ENCODE measurements at regions not wholly inside any gene's neighbourhood (a gene's known extent, or its start where the extent isn't known, plus 50 kb on each side); places are given as distances from the start of the nearest gene placed in this dataset.

GRCh38 chr10:25076506-25077177 lies 60.2 kb downstream of the THNSL1 start:
- CTCF ChIA-PET, result interaction anchor here (0.8 to 2.2 kb wide), 8 partner anchors 10 to 459 kb away, joined by 3 to 7 read pairs (median 4); no protein-coding TSS in a partner anchor
- POLR2A ChIA-PET, result no interaction called here
- no peak for TF ChIP-seq EHF (CRISPR knock-in tag; IDR thresholded peaks at IDR 0.05)
- TF ChIP-seq NPAS2 (CRISPR knock-in tag; IDR thresholded peaks at IDR 0.05; ENCODE audit: borderline replicate concordance), result no peak
- no peak for TF ChIP-seq FOSB (CRISPR knock-in tag; IDR thresholded peaks at IDR 0.05)
- TF ChIP-seq RCOR1 (IDR thresholded peaks at IDR 0.05; ENCODE audit: low read depth, low read length), result no peak
- TF ChIP-seq, protein P1, sequence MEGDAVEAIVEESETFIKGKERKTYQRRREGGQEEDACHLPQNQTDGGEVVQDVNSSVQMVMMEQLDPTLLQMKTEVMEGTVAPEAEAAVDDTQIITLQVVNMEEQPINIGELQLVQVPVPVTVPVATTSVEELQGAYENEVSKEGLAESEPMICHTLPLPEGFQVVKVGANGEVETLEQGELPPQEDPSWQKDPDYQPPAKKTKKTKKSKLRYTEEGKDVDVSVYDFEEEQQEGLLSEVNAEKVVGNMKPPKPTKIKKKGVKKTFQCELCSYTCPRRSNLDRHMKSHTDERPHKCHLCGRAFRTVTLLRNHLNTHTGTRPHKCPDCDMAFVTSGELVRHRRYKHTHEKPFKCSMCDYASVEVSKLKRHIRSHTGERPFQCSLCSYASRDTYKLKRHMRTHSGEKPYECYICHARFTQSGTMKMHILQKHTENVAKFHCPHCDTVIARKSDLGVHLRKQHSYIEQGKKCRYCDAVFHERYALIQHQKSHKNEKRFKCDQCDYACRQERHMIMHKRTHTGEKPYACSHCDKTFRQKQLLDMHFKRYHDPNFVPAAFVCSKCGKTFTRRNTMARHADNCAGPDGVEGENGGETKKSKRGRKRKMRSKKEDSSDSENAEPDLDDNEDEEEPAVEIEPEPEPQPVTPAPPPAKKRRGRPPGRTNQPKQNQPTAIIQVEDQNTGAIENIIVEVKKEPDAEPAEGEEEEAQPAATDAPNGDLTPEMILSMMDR (IDR thresholded peaks at IDR 0.05), result no peak
- no peak for TF ChIP-seq RNF2 (IDR thresholded peaks at IDR 0.05; ENCODE audit: borderline replicate concordance, low read depth)
- TF ChIP-seq HOXB13 (CRISPR knock-in tag; IDR thresholded peaks at IDR 0.05; ENCODE audit: low read depth), result no peak
- TF ChIP-seq SREBF2 (IDR thresholded peaks at IDR 0.05), result no peak
- TF ChIP-seq HEYL (CRISPR knock-in tag; IDR thresholded peaks at IDR 0.05), result no peak
- TF ChIP-seq CHD4 (IDR thresholded peaks at IDR 0.05; ENCODE audit: borderline replicate concordance), result no peak
- no peak for TF ChIP-seq KDM5A (IDR thresholded peaks at IDR 0.05)
- no peak for TF ChIP-seq JUNB (IDR thresholded peaks at IDR 0.05)
- no peak for TF ChIP-seq MAZ (IDR thresholded peaks at IDR 0.05; ENCODE audit: borderline replicate concordance, low read depth, low read length)
- TF ChIP-seq GATA3 (IDR thresholded peaks at IDR 0.05; ENCODE audit: borderline replicate concordance), result no peak
- TF ChIP-seq JUN (IDR thresholded peaks at IDR 0.05), result no peak
- no peak overlapping the region for H3K4me3 ChIP-seq
- WGBS (ENCODE audit: missing lambda C conversion rate), result 76% methylated on average over 9 of the region's 9 CpGs
- peak overlapping the region; percentile 26 to 52; a peak in 4 of 6 replicates for H3K27ac ChIP-seq
- H3K9me3 ChIP-seq, result no peaks in the 10 kb centered on the region
- FAIRE-seq (no peak), ATAC-seq (no peak), DNase-seq (ENCODE audit: low read depth in 1 of 2, low spot score in 1 of 2) (no peak)
- no peak overlapping the region; the same call in 2 of the 3 replicates for H3K4me2 ChIP-seq
- peaks cover 38% of the 10 kb centered on the region for H3K4me1 ChIP-seq

DNA sequence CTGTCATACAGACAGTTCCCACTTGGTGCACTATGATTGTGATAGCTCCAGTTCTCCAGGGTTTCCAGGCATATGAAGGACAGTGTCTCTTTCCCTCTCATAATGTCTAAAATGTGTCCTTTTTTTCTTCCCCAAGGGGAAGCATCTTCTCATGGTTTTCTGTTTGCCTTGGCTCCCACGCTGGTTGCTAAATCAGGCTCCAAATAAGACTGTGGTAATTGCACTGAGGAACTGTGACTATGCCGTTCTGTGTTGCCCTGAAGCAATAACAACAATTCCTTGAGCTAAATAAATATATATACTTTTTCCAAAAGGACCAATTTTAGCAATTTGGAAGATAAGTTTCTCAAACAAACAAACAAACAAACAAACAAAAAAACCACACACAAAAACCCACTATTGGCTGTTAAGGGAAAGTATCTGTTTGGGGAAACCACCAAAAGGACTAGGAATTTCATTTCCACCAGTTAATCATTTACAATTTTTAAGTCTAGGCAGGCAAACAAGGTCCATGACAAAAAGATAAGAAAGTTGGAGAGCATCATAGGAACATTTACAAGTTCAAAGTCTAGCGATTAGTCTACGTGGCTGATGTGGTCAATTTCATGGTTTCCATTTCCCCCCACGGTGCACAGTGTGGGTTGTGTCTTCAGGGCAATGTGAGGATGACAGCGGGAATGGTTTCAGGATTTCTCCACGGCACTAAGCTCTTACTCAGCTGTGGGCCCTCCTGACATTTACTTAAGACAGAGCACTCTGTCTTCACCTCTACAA lies 62.4 kb downstream of the THNSL1 start:
- CTCF ChIA-PET, result interaction anchor here (0.5 to 3.9 kb wide), 7 partner anchors 16 to 476 kb away, joined by 3 to 23 read pairs (median 3); no protein-coding TSS in a partner anchor
- peaks cover 43% of the 10 kb centered on the region for H3K4me1 ChIP-seq
- H3K9me3 ChIP-seq, result no peaks in the 10 kb centered on the region
- H3K27ac ChIP-seq, result peak overlapping the region; percentile 66 to 69
- 9% methylated on average over 7 of the region's 7 CpGs for WGBS (ENCODE audit: missing lambda C conversion rate)
- peak overlapping the region; percentile 78 for H3K4me2 ChIP-seq
- ATAC-seq (peak in 1 of 2 experiments; percentile 48; a peak in 3 of 6 replicates), DNase-seq (ENCODE audit: low read depth in 1 of 2, low spot score in 1 of 2) (peak in 1 of 2 experiments; percentile 42), FAIRE-seq (no peak)
- TF ChIP-seq RAD21 (conservative IDR thresholded peaks at IDR 0.05 in 1 of 2, IDR thresholded peaks at IDR 0.05 in 1 of 2) (0 out of 5 replicates have a peak, but pooled peaks of 1 of the 2 experiments have one; percentile 10), KDM5A (IDR thresholded peaks at IDR 0.05) (no peak)
- POLR2A ChIA-PET, result interaction anchor here (1.3 kb wide), 1 partner anchor 62 kb away, joined by 3 read pairs; the partner anchor contains the start of genes ENKUR and THNSL1
- 0 out of 3 replicates have a peak overlapping the region, but pooled peaks have one; percentile 1 for H3K4me3 ChIP-seq

- WGBS (ENCODE audit: missing lambda C conversion rate), result 10% methylated on average over 9 of the region's 9 CpGs
- Histone ChIP-seq H3K4me2 (peak overlapping the region; percentile 33; the same call in 2 of the 3 replicates), H3K4me3 (no peak overlapping the region), H3K4me1 (peaks cover 53% of the 10 kb centered on the region), H3K9me3 (no peaks in the 10 kb centered on the region), H3K27ac (peak overlapping the region; percentile 48 to 69; a peak in 4 of 6 replicates)
- FAIRE-seq, result peak; percentile 39
- peak; percentile 79 to 86 for DNase-seq (ENCODE audit: low read depth in 1 of 2, low spot score in 1 of 2)
- ChIA-PET CTCF (interaction anchor here (0.5 to 5.2 kb wide), 70 partner anchors 9 to 1383 kb away, joined by 3 to 67 read pairs (median 4); partner anchors contain the start of genes ENKUR, PRTFDC1 and THNSL1), POLR2A (interaction anchor here (1.5 kb wide), 1 partner anchor 65 kb away, joined by 6 read pairs; the partner anchor contains the start of genes ENKUR and THNSL1)
- ATAC-seq, result peak; percentile 84 to 93
- TF ChIP-seq, protein P1 (IDR thresholded peaks at IDR 0.05), result peak; percentile 94
- peak; percentile 96 to 97 for TF ChIP-seq RAD21 (conservative IDR thresholded peaks at IDR 0.05 in 1 of 2, IDR thresholded peaks at IDR 0.05 in 1 of 2)
- 0 out of 2 replicates have a peak, but pooled peaks have one; percentile 73 for TF ChIP-seq ESRRA (IDR thresholded peaks at IDR 0.05; ENCODE audit: borderline replicate concordance, low read length)
- peak; percentile 92 for TF ChIP-seq SMC3 (IDR thresholded peaks at IDR 0.05)
- TF ChIP-seq HES2 (IDR thresholded peaks at IDR 0.05), result no peak
- no peak for TF ChIP-seq ZSCAN20 (CRISPR knock-in tag; IDR thresholded peaks at IDR 0.05)
- no peak for TF ChIP-seq ZFP36 (IDR thresholded peaks at IDR 0.05; ENCODE audit: borderline replicate concordance, partially characterized antibody)
- no peak for TF ChIP-seq PHF8 (IDR thresholded peaks at IDR 0.05; ENCODE audit: borderline replicate concordance, low read depth)
- no peak for TF ChIP-seq SREBF2 (IDR thresholded peaks at IDR 0.05)
These were observed 64.6 kb downstream of the THNSL1 start for GRCh38 chr10:25080880-25081581.

Measured in A549 (cell line).